ENCODE measurements at regions not wholly inside any gene's neighbourhood (a gene's known extent, or its start where the extent isn't known, plus 50 kb on each side); places are given as distances from the start of the nearest gene placed in this dataset.
"Not testable (repeated sequence)": the region's sequence is repeated elsewhere in the genome, so short reads cannot be mapped to it uniquely, and the experiment has no call there.

DNA sequence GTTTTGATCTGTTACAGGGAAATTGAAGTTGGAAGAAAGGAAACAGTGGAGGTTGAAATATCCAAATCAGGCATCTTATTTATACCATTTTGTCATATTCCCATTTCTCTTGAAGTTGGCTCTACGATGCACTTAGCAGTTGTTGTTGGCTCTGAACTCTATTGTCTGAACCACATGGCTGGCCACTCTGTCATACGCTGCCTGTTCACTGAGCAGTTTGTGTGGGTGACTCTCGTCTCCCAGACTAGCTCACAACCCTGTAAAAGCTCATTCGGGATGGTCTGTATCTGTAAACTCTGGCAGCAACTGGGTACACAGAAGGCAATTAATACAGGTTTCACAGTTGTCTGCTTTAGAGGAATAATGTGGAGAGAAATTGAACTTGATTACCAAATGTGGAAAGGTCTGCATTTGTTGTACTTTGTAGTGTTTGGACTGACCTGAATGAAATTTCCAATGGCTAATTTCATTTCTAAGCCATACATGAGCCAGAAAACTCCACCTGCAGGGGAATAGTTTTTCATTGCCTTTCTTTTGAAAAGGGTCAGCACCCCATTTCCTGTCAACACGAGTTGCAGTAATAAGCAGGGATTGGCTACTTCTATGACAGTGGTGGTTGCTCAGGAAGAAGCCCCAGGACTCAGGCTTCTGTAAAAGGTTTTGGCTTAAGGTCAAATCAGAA is 378.2 kb downstream of the OSR1 start:
- no peak for DNase-seq

DNA sequence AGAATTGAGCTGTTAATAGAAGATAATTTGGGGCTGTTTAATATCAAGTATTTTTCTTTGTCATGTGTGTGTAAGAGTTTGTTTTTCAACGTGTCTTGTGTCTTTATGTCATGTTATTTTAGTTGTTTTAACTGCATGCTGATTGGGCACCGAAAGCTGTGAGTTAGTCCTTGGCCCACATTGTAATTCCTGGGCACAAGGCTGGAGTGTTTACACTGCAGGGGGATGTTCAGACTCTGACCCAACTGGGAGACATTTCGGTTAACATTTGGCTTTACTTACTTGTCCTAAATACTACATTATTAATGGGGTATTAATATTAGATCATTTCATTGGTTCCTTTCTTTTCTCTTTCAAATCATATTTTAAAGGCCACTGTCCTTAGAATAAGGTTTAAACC is 381.0 kb downstream of the OSR1 start:
- DNase-seq, result no peak

DNA sequence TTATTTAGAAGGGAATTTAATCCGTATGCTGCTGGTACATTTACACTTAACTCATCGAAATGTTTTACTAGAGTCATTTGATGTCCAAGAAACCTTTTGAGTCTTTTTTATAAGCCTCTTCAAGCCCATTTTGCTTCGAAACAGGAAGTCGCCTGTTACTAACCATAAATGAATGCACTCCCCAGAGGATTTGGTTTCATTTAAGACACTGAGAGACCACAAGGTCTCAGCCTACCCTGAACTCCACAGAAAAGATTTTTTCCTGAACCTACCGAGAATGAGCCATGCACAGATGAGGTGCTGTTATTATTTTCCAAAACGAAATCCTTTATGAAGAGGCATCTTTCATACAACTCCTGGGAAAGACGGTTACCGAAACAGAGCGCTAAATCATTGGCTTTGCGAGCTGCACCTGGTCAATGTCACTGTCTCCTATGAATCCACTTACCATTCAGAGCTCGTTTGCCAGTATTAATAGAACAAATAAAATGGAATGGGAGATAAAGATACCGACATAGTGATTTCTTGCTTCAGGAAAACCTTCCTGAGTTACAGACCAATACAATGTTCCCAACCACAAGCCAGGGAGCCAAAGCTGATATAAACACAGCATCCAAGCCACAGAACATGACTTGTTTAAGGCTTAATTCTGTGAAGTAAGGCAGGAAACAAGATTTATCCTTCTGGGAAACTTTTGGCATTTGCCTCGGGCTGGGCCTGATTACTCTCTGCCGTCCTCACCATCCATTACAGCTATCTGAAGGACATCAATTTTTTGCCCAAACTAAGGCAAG is 382.1 kb downstream of the OSR1 start:
- peak; percentile 91 for DNase-seq

DNA sequence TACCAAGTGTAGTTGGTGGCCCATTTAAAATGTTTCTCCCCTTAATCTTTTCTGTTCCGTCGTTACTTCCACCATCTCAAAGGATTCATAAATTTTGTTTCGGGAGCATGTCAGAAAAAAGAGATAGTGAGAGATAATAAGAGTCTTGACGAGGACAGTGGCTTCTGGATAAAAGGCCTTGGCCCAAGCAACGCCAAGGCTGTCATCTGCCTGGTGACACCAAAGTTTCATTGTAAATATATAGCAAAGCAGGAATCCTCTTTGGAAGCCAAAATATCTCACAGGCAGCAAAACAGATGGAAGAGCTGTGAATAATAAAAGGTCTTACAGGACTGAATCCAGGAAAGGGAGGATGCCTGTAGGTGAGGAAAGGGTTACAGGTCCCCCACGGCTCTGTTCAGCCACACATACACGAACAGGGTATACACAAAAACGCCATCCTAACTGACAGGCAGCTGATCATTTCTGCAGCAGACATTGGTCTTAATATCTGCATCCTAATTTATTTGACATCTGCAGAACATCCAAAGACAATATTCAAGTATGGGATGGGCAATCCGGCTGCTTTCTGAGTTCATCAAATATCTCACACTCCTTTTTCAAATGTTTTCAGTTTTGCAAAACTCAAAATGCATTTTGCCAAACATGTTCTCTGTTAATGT is 382.8 kb downstream of the OSR1 start:
- peak; percentile 91 for DNase-seq

DNA sequence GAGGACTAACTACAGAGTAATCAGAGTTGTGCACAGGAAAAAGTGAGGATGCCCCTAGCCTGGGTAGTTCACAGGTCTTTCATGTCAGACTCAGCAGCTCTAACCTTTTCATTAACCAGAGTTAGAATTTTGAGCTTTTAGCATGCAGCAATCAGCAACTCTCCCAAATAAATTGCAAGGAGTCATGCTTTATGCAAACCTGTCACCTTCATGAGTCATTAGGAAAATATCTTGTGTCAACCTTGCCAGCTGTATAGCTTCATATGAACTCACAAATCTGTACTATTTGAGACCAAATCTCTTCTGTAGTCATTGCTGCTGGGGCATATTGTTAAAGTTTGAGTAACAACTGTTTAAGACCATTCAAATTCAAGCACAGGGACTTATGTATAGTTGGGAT is 382.3 kb upstream of the NT5C1B start:
- no peak for DNase-seq

DNA sequence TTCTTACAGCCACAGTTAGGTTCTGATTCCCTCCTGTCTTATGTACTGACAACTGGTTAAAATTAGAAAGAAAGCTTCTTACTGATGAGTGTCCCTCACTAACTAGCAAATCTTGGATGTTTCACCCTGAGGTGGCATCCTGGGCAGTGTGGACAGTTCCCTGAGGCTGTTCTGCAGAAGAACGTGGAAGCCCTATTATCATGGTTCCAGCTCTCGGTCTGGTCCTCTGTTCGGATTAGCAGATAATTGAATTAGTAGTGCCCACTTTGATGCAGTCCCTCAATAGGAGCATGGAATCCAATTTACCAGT is 381.7 kb upstream of the NT5C1B start:
- DNase-seq, result no peak

DNA sequence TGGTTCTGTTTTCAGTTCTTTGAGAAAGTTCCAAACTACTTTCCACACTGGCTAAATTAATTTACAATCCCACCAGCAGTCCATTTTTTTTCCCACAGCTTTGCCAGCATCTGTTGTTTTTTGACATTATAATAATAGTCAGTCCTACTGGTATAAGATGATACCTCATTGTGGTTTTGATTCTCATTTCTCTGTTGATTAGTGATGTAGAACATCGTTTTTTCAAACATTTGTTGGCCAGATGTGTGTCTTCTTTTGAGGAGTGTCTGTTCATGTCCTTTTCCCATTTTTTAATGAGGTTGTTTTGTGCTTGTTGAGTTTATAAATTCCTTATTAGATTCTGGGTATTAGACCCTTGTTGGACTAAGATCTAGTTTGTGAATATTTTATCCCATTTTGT is 376.8 kb upstream of the NT5C1B start:
- no peak for DNase-seq

DNA sequence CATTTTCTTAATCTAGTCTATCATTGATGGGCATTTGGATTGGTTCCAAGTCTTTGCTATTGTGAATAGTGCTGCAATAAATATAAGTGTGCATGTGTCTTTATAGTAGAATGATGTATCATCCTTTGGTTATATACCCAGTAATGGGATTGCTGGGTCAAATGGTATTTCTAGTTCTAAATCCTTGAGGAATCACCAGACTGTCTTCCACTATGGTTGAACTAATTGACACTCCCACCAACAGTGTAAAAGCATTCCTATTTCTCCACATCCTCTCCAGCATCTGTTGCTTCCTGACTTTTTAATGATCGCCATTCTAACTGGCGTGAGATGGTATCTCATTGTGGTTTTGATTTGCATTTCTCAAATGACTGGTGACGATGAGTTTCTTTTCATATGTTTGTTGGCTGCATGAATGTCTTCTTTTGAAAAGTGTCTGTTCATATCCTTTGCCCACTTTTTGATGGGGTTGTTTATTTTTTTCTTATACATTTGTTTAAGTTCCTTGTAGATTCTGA is 374.4 kb upstream of the NT5C1B start:
- DNase-seq, result not testable (repeated sequence)

DNA sequence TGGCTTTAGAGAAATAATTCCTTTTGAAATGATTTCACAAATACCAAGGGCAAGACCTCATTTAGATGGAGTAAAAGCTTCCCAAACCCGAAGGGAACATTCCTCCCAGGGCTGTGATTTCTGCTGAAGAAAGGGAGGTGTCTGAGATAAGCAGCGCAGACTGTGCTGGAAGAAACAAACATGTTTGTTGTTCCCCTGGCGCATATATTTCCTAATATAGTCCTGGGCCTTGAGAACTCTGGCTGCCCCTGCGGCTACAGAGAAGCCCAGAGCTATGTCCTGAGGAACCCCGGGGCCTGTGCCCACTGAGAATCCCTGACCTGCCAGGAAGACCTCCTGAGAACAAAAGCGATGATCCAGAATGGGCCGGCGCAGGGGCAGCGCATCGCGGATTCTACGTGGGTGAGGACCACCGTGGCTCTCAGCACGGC is 372.6 kb upstream of the NT5C1B start:
- no peak for DNase-seq

DNA sequence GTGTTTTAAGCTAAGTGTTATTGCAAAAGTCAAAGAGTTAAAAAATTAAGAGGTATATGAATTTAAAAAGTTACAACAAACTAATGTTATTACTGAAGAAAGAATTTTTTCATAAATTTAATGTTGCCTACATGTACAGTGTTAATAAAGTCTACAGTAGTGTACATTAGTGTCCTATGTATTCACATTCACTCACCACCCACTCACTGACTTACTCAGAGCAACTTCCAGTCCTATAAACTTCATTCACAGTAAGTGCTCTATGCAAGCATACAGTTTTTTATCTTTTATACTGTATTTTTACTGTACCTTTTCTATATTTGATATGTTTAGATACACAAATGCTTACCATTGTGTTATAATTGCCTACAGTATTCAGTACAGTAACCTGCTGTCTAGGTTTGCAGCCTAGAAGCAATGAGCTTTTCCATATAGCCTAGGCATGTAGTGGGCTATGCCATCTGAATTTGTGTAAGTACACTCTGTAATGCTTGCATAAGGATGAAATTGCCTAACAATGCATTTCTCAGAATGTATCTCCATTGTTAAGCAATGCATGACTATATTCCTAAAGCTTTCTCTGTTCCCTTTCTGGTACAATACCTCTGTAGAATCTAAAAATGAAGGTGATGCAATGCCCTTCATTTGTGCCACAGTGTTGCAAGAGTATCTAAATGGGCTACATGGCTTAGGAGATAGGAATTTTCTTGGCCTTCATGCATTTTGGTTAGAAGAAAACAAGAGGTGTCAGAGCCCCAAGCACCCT is 370.8 kb upstream of the NT5C1B start:
- no peak for DNase-seq

DNA sequence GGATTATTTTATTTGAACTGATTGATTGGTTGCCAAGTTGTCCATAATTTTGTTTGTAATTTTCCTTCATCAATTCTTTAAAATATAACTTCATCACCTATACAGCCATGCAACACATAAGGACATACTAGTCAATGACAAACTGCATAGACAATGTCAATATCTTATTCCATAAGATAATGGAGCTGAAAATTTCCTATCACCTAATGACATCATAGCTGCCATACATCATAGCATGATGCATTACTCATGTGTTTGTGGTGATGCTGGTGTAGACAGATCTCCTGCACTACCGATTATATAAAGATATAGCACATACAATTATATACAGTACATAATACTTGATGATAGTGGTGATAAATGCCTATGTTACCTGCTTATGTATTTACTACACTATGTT is 369.8 kb upstream of the NT5C1B start:
- no peak for DNase-seq

DNA sequence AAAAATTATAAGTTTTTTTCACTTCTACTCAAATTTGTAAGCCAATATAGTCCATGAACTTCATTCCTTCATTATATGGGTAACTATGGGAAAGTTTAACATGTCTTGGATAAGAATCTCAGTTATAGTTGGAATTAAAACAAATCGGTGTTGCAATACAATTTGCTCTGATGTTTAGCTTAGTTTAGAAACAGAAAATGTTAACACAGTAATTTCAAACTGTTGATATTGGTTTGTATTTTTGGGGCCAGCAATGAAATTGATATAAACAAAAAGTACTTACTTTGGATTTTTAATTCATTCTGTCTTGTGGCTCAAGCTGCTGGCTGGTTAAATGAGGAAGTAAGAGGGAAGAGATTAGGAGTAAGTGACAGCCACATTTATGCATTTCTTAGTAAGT is 368.5 kb upstream of the NT5C1B start:
- no peak for DNase-seq

DNA sequence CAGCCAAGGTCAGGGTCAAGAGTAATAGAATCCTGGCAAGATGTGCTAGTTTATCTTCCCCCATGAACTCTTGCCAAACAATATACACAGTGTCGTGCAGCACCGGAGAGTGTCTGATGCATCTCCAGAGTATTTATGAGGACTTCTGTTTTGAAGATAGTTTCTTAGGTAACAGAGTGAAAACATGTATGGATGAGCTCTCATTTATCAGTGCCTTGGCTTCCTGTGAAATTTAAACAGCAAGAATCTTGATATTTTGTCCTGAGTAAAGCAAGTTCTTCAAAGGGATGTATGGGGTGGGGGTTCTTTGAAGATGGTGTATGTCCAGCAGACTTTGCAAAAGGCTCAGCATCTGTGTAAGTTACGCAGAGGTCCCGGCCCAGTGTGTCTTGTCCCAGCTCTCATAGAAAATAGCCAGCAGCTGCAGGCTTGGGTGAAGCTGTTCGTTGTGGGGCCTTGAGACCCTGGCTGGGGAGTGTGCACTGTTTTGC is 361.0 kb upstream of the NT5C1B start:
- DNase-seq, result peak; percentile 51

DNA sequence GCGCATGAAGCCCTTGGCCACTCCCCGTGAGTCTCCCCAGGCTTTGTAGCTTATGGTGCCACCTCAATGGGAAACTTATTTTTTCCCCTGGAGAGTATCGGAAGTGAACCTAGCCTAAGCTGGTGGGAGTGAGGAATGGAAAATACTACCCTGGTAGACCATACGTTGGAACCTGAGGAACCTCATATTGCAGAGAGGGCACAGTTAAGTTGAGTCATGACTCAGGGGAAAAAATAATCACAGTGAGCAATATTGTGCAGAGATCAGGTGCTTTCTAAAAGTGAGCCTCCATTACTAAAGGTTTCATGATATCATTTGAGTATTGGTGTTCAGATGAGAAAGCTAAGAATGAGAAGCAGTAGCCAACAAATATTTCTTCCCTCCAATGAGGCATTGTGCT is 360.5 kb upstream of the NT5C1B start:
- DNase-seq, result no peak

DNA sequence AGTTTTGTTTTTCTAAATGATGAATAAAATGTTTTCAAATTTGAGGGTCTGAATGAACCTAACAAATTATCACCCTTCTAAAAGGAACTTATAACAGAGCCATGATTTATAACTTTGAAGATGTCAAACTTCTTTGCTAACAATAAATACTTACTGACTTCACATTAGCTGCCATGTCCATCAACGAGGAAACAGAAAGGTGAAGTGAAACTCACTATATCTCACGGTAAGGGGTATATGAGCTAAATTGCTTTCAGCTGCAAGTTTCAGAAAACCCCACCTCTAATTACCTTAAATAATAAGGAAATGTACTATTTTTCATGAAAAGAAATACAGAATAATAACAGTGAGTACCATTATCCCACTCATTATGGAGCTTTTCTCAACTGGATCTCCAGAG is 350.8 kb upstream of the NT5C1B start:
- no peak for DNase-seq

DNA sequence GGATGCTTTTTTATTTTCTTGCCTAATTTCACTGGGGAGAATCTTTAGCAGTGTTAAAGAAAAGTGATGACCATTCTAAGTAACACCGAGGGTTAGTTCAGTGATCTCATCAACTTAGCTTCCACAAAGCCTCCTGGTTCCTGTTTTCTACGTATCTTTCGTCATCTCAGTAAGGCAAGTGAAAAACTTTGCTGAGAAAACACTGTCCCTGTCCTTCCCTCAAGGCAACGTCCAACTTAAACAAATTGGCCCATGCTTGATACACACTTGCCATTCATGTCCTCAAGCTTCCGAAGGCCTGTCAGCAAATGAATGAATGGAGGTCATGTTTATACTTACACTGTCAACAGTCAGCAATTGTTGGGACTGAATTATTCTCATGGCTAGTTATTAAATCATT is 350.4 kb upstream of the NT5C1B start:
- DNase-seq, result not testable (repeated sequence)

DNA sequence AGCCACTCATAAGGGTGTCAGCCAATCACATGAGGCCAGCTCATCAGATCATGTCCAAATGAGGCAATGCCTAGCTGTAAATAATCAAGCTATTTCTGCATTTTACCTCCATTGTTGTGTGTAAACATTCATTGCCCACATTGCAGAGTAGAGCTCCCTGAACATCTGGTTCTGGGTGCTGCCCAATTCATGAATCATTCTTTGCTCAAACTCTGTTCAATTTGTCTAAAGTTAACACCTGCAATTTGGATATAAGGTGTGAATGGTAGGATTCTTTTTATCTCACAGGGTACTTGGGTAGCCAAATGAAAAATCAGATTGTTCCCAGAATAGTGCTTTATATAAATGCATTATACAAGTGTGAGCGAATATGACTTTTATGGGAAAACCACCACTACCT is 345.5 kb upstream of the NT5C1B start:
- DNase-seq, result no peak

DNA sequence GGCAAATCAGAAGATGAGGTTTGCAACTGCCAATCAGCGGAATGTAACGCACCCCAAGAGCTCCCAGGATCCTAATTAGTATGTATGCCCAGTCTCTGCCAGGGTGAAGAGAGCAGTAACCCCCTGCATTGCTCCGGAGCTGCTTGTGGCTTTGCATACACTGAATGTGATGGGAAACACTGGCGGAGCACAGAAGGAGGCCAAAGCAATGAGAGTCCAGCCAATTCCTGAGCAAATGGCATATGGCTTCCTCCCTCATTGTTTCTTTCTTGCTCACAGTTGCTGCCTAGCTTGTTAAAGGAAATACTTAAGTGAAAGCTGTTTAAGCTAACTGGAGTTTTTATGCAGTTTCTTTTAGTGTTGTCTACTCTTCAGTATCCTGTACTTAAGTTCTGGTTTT is 343.5 kb upstream of the NT5C1B start:
- DNase-seq, result no peak

DNA sequence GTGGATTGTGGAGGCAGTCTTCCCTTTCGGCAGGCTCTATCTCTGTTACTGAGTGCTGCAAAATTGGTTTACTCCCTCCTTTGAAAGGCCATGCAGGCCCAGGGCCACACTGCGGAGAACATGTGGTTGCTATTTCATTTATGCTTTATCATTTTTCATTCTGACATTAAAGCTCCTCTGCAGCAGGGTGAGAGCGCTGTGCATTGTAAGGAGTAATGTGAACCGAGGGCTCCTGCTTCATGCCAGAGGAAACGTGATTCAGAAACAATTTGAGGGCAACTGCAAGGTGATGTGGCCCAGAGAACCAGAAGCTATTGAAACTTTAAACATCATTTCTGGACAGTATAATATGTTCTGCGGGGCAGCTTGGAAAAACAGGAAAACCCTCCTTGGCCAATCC is 341.6 kb upstream of the NT5C1B start:
- DNase-seq, result no peak

DNA sequence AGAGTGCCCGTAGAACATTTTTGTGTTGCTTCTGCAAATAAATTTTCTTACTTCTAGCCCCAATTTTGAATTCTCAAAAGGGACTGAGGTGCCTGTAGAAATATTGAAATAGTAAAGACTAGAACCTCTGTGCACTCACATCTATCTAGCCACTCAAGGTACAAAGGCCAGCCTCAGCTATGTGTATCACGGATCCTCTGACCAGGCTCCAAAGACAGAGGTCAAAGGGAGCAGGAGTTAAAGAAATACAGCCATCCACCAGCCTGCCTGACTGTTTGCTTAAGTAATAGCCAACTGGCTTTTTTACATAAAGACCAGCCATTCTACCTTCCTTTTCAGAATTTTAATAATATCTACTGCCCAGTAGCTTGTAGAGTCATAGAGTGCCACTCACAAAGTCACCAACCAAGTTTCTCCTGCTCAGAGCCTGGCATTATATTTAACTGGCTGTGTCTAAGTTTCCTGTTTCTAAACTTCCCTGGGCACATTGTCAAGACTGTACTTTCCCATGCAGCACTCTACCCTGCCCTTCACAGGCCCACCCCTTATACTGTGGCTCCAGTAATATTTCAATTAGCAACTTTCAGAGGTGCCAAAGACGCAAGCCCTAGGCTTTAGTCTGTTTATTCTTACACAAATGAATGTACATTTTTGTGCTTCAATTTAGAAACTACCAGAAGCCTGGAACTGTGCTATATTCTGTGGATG is 338.3 kb upstream of the NT5C1B start:
- no peak for DNase-seq

DNA sequence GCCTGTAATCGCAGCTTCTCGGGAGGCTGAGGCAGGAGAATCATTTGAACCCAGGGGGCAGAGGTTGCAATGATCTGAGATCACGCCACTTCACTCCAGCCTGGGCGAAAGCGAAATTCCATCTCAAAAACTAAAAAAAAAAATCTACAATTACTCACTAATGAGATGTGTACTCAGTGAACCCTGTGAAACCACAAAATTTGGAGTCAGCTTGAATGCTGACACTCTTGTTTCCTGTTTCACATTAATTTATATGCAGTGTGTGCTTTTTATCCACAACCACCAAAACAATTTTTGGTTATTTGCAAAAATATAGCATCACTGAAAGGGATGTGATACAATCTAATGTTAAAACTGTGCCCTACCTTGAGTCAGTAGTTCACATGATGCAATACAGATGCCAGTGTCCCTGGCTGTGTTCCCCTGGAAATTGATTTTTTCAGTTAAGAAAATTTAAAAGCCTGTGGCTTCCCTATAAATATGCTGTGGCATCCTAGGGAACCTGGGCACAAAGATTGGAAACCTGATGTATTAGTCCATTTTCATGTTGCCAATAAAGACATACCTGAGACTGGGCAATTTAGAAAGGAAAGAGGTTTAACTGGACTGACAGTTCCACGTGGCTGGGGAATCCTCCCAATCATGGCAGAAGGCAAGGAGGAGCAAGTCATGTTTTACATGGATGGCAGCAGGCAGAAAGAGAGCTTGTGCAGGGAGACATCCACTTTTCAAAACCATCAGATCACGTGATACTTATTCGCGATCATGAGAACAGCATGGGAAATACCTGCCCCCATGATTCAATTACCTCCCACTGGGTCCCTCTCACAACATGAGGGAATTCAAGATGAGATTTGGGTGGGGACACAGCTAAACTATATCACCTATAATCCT is 337.5 kb upstream of the NT5C1B start:
- no peak for DNase-seq

All from skin of body (tissue), 1 donor.